ENCODE measurements at regions not wholly inside any gene's neighbourhood (a gene's known extent, or its start where the extent isn't known, plus 50 kb on each side); places are given as distances from the start of the nearest gene placed in this dataset.
"Not testable (repeated sequence)": the region's sequence is repeated elsewhere in the genome, so short reads cannot be mapped to it uniquely, and the experiment has no call there.

- no peak for DNase-seq (ENCODE audit: low read depth in 3 of 3, low spot score in 1 of 3)
These were observed 650.0 kb upstream of the STXBP6 start for GRCh38 chr14:25699981-25700380.

- DNase-seq (ENCODE audit: low read depth in 3 of 3, low spot score in 1 of 3): no peak
These were observed 648.2 kb upstream of the STXBP6 start for GRCh38 chr14:25698111-25698510.

- DNase-seq (ENCODE audit: low read depth in 3 of 3, low spot score in 1 of 3): no peak
These were observed 646.2 kb upstream of the STXBP6 start for GRCh38 chr14:25696176-25696575.

GRCh38 chr14:25685004-25685403 is 635.1 kb upstream of the STXBP6 start:
- DNase-seq (ENCODE audit: low read depth in 3 of 3, low spot score in 1 of 3): no peak

- DNase-seq (ENCODE audit: low read depth in 3 of 3, low spot score in 1 of 3): no peak
These were observed 631.0 kb upstream of the STXBP6 start for GRCh38 chr14:25680934-25681333.

- DNase-seq (ENCODE audit: low read depth in 3 of 3, low spot score in 1 of 3): not testable (repeated sequence)
These were observed 630.6 kb upstream of the STXBP6 start for GRCh38 chr14:25680511-25680910.

- no peak for DNase-seq (ENCODE audit: low read depth in 3 of 3, low spot score in 1 of 3)
These were observed 627.2 kb upstream of the STXBP6 start for GRCh38 chr14:25677111-25677510.

- DNase-seq (ENCODE audit: low read depth in 3 of 3, low spot score in 1 of 3): no peak
These were observed 617.4 kb upstream of the STXBP6 start for GRCh38 chr14:25667387-25667786.

GRCh38 chr14:25666877-25667276 is 616.9 kb upstream of the STXBP6 start:
- no peak for DNase-seq (ENCODE audit: low read depth in 3 of 3, low spot score in 1 of 3)

- no peak for DNase-seq (ENCODE audit: low read depth in 3 of 3, low spot score in 1 of 3)
These were observed 609.0 kb upstream of the STXBP6 start for GRCh38 chr14:25658988-25659387.

- no peak for DNase-seq (ENCODE audit: low read depth in 3 of 3, low spot score in 1 of 3)
These were observed 580.5 kb upstream of the STXBP6 start for GRCh38 chr14:25630447-25630846.

GRCh38 chr14:25628978-25629377 is 579.0 kb upstream of the STXBP6 start:
- no peak for DNase-seq (ENCODE audit: low read depth in 3 of 3, low spot score in 1 of 3)

- DNase-seq (ENCODE audit: low read depth in 3 of 3, low spot score in 1 of 3): no peak
These were observed 578.4 kb upstream of the STXBP6 start for GRCh38 chr14:25628390-25628789.

- no peak for DNase-seq (ENCODE audit: low read depth in 3 of 3, low spot score in 1 of 3)
These were observed 577.0 kb upstream of the STXBP6 start for GRCh38 chr14:25626986-25627385.

GRCh38 chr14:25622763-25623162 is 572.8 kb upstream of the STXBP6 start:
- DNase-seq (ENCODE audit: low read depth in 3 of 3, low spot score in 1 of 3): no peak

GRCh38 chr14:25620515-25620914 is 570.6 kb upstream of the STXBP6 start:
- no peak for DNase-seq (ENCODE audit: low read depth in 3 of 3, low spot score in 1 of 3)

GRCh38 chr14:25615174-25615573 is 565.2 kb upstream of the STXBP6 start:
- DNase-seq (ENCODE audit: low read depth in 3 of 3, low spot score in 1 of 3): no peak

GRCh38 chr14:25607192-25607591 is 557.2 kb upstream of the STXBP6 start:
- no peak for DNase-seq (ENCODE audit: low read depth in 3 of 3, low spot score in 1 of 3)

- no peak for DNase-seq (ENCODE audit: low read depth in 3 of 3, low spot score in 1 of 3)
These were observed 552.2 kb upstream of the STXBP6 start for GRCh38 chr14:25602106-25602505.

GRCh38 chr14:25588751-25589150 is 538.8 kb upstream of the STXBP6 start:
- no peak for DNase-seq (ENCODE audit: low read depth in 3 of 3, low spot score in 1 of 3)

GRCh38 chr14:25574628-25575325 is 524.8 kb upstream of the STXBP6 start:
- no peak for DNase-seq (ENCODE audit: low read depth in 3 of 3, low spot score in 1 of 3)

GRCh38 chr14:25570483-25570882 is 520.5 kb upstream of the STXBP6 start:
- no peak for DNase-seq (ENCODE audit: low read depth in 3 of 3, low spot score in 1 of 3)

- DNase-seq (ENCODE audit: low read depth in 3 of 3, low spot score in 1 of 3): no peak
These were observed 507.5 kb upstream of the STXBP6 start for GRCh38 chr14:25557466-25557865.

Measured in stimulated activated CD4-positive, alpha-beta T cell treated with anti-CD3 and anti-CD28 coated beads, TNF-alpha, amount 100 ng/mL, for 1 hour (primary cell).